Ecto neural progenitor cell (in vitro differentiated cells): ENCODE measurements at regions not wholly inside any gene's neighbourhood (a gene's known extent, or its start where the extent isn't known, plus 50 kb on each side); places are given as distances from the start of the nearest gene placed in this dataset.

ENCODE experiments used
- DNase-seq: peaks from one replicate; pipeline ENCODE4 v3.0.0-alpha.2; 2018; ENCODE audit warnings: low spot score

GRCh38 chr6:139844907-139845306 lies 470.5 kb upstream of the CITED2 start:
- no peak for DNase-seq

GRCh38 chr6:139841794-139842215 lies 467.4 kb upstream of the CITED2 start:
- DNase-seq = no peak

- DNase-seq = no peak
Measured at GRCh38 chr6:139839506-139840156, 465.2 kb upstream of the CITED2 start.

- no peak for DNase-seq
Measured at GRCh38 chr6:139834232-139834631, 459.8 kb upstream of the CITED2 start.

GRCh38 chr6:139833592-139833991 lies 459.1 kb upstream of the CITED2 start:
- no peak for DNase-seq

- no peak for DNase-seq
Measured at GRCh38 chr6:139832493-139833305, 458.3 kb upstream of the CITED2 start.

- DNase-seq = no peak
Measured at GRCh38 chr6:139829576-139829975, 455.1 kb upstream of the CITED2 start.

GRCh38 chr6:139828751-139829519 lies 454.5 kb upstream of the CITED2 start:
- no peak for DNase-seq

GRCh38 chr6:139825935-139826374 lies 451.5 kb upstream of the CITED2 start:
- no peak for DNase-seq

- DNase-seq = no peak
Measured at GRCh38 chr6:139824864-139825263, 450.4 kb upstream of the CITED2 start.

- DNase-seq = no peak
Measured at GRCh38 chr6:139823808-139824126, 449.3 kb upstream of the CITED2 start.

- no peak for DNase-seq
Measured at GRCh38 chr6:139823099-139823807, 448.8 kb upstream of the CITED2 start.

- DNase-seq = no peak
Measured at GRCh38 chr6:139821676-139822223, 447.3 kb upstream of the CITED2 start.

GRCh38 chr6:139820210-139820609 lies 445.8 kb upstream of the CITED2 start:
- no peak for DNase-seq

- no peak for DNase-seq
Measured at GRCh38 chr6:139819776-139820175, 445.3 kb upstream of the CITED2 start.

GRCh38 chr6:139812939-139813338 lies 438.5 kb upstream of the CITED2 start:
- DNase-seq = no peak

GRCh38 chr6:139801571-139802321 lies 427.3 kb upstream of the CITED2 start:
- DNase-seq = no peak

GRCh38 chr6:139800837-139801236 lies 426.4 kb upstream of the CITED2 start:
- DNase-seq = no peak

GRCh38 chr6:139790527-139790926 lies 416.1 kb upstream of the CITED2 start:
- no peak for DNase-seq

- no peak for DNase-seq
Measured at GRCh38 chr6:139784222-139784769, 409.8 kb upstream of the CITED2 start.
